Duodenal mucosa (tissue), 2 donors: ENCODE measurements at regions not wholly inside any gene's neighbourhood (a gene's known extent, or its start where the extent isn't known, plus 50 kb on each side); places are given as distances from the start of the nearest gene placed in this dataset.

Experiments
- H3K27ac ChIP-seq: one replicate; pipeline ENCODE4 v1.7.0; 2013; ENCODE audit warnings: low read depth, low read length
- H3K27me3 ChIP-seq, 2 donors: one replicate each; pipeline ENCODE4 v1.7.0; 2013; ENCODE audit warnings: low read length in 2 of 2, control low read depth in 1 of 2; ENCODE audit not compliant: insufficient read depth in 2 of 2, control insufficient read depth in 1 of 2
- H3K36me3 ChIP-seq, 2 donors: one replicate each; pipeline ENCODE4 v1.7.0; 2013; ENCODE audit warnings: low read length in 2 of 2, control low read depth in 1 of 2; ENCODE audit not compliant: insufficient read depth in 2 of 2, control insufficient read depth in 1 of 2
- H3K4me1 ChIP-seq, 2 donors: one replicate each; pipeline ENCODE4 v1.7.0; 2013; ENCODE audit warnings: low read length in 2 of 2, control low read depth in 1 of 2; ENCODE audit not compliant: insufficient read depth in 2 of 2, control insufficient read depth in 1 of 2
- H3K4me3 ChIP-seq, 2 donors: one replicate each; pipeline ENCODE4 v1.7.0; 2013; ENCODE audit warnings: low read length in 2 of 2, low read depth in 1 of 2
- H3K9ac ChIP-seq, 2 donors: one replicate each; pipeline ENCODE4 v1.7.0; 2013; ENCODE audit warnings: low read length in 2 of 2, low read depth in 1 of 2
- H3K9me3 ChIP-seq, 2 donors: one replicate each; pipeline ENCODE4 v1.7.0; 2013; ENCODE audit warnings: low read length in 2 of 2, control low read depth in 1 of 2; ENCODE audit not compliant: control insufficient read depth in 1 of 2

- Histone ChIP-seq H3K9ac (no peak overlapping the region), H3K9me3 (no peaks in the 10 kb centered on the region), H3K27me3 (no peaks in the 10 kb centered on the region), H3K4me3 (no peak overlapping the region), H3K27ac (no peak overlapping the region), H3K36me3 (no peaks in the 10 kb centered on the region), H3K4me1 (no peaks in the 10 kb centered on the region)
Observed at GRCh38 chr2:241948901-241949735, 79.6 kb downstream of the RTP5 start.

GRCh38 chr2:241949736-241950412, 80.3 kb downstream of the RTP5 start:
- H3K36me3 ChIP-seq, result no peaks in the 10 kb centered on the region
- no peaks in the 10 kb centered on the region for H3K4me1 ChIP-seq
- H3K27ac ChIP-seq, result no peak overlapping the region
- H3K27me3 ChIP-seq, result no peaks in the 10 kb centered on the region
- no peak overlapping the region for H3K4me3 ChIP-seq
- H3K9ac ChIP-seq, result no peak overlapping the region
- H3K9me3 ChIP-seq, result no peaks in the 10 kb centered on the region

DNA sequence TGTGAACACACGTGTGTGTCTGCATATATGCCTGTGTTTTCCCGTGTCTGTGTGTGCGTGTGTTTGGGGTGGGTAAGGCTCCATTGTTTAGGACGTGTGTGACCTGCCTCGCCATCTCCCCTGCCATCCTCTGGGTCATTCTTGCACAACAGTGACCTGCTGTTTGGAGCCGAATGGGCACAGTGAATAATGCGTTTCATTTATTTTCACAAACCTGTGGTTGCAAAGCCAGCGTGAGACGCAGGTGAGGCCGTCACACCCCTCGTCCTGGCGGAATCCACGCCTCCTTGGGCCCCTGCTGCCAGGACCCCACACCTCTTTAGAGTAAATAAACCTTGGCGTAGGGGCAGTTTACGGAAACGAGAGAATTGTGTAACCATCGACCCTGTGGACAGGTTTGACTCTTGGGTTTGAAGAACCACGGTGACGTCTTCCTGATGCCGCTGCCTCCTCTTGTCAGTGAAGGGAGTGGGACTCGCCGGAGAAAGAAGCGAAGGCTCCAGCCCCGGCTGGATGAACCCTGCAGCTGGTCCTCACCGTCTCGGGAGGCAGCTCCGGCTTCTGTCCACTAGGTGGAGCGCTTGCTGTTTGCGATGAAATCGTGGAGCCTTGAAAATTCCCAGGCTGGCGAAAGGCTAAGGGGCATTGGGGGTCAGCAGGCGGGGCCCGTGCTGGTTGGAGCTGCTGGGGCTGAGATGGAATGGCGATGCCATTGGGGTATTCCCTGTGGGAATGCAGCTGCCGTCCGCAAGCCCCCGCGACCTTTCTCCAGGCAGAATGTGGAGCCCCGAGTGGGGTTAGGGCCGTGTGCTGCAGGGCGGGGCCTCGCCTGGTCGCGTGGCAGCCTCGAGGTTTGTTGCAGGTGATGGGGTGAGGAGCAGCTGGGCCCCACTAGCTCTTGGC, 81.1 kb downstream of the RTP5 start:
- H3K4me1 ChIP-seq, result no peaks in the 10 kb centered on the region
- H3K36me3 ChIP-seq, result no peaks in the 10 kb centered on the region
- no peak overlapping the region for H3K27ac ChIP-seq
- H3K4me3 ChIP-seq, result no peak overlapping the region
- H3K27me3 ChIP-seq, result no peaks in the 10 kb centered on the region
- no peak overlapping the region for H3K9ac ChIP-seq
- no peaks in the 10 kb centered on the region for H3K9me3 ChIP-seq

DNA sequence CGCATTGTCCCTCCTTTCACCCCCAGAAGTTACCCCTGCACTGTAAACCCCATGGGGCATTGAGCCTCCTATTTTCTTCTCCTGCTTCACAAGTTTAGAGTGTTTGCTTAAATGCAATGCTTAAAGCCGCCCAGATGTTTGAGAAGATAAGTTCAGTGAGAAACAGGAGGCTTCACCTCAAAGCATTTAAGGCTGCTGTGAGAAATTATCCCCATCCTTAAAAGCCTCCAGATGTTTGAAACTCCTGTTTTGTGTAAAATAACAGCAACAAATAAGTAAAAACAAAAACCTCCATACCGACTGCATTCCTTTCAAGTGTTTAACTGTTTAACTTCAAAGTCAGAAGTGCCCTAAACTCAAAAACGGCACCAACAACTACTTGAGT, 81.8 kb downstream of the RTP5 start:
- no peak overlapping the region for H3K27ac ChIP-seq

GRCh38 chr2:241951920-241952319, 82.4 kb downstream of the RTP5 start:
- Histone ChIP-seq H3K27me3 (no peaks in the 10 kb centered on the region), H3K4me3 (no peak overlapping the region), H3K9me3 (no peaks in the 10 kb centered on the region), H3K36me3 (no peaks in the 10 kb centered on the region), H3K27ac (no peak overlapping the region), H3K4me1 (no peaks in the 10 kb centered on the region), H3K9ac (no peak overlapping the region)

More for the DNA sequence above, 81.8 kb downstream of the RTP5 start:
- no peaks in the 10 kb centered on the region for H3K4me1 ChIP-seq
- no peaks in the 10 kb centered on the region for H3K9me3 ChIP-seq
- no peaks in the 10 kb centered on the region for H3K36me3 ChIP-seq
- H3K4me3 ChIP-seq, result no peak overlapping the region
- no peak overlapping the region for H3K9ac ChIP-seq
- H3K27me3 ChIP-seq, result no peaks in the 10 kb centered on the region

- Histone ChIP-seq H3K9me3 (no peaks in the 10 kb centered on the region), H3K9ac (no peak overlapping the region), H3K4me3 (no peak overlapping the region), H3K36me3 (no peaks in the 10 kb centered on the region), H3K27ac (no peak overlapping the region), H3K4me1 (no peaks in the 10 kb centered on the region), H3K27me3 (no peaks in the 10 kb centered on the region)
Observed at GRCh38 chr2:241952816-241953215, 83.3 kb downstream of the RTP5 start.

- Histone ChIP-seq H3K27ac (no peak overlapping the region), H3K9ac (no peak overlapping the region), H3K36me3 (no peaks in the 10 kb centered on the region), H3K27me3 (no peaks in the 10 kb centered on the region), H3K4me3 (no peak overlapping the region), H3K9me3 (no peaks in the 10 kb centered on the region), H3K4me1 (no peaks in the 10 kb centered on the region)
Observed at GRCh38 chr2:241953324-241953928, 83.9 kb downstream of the RTP5 start.

DNA sequence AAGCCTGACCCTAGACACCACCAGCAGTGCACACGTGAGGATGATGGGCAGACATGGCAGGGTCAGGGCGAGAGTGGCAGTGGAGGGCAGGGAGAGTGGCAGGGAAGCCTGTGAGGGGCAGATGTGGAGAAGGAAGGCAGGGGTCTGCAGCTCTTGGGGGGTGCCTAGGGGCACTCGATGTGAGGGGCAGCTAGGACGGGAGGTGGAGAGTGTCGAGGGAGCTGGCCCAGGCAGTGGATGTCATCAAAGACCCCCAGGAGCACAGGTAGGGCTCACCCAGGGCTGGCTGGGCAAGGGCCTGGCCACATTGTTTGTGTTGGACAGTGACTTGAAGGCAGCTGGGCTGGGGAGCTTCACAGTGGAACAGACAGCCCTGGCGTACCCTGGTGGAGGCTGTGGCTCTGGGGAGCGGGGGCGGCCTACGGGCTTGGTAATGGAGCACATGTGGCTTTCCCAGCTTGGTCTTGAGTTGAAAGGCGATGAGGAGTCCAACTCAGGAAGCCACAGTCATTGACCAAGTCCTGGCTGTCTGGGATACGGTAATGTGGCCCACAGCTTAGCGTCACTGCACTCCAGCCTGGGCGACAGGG, 87.1 kb downstream of the RTP5 start:
- no peaks in the 10 kb centered on the region for H3K27me3 ChIP-seq
- no peak overlapping the region for H3K27ac ChIP-seq
- H3K4me1 ChIP-seq, result no peaks in the 10 kb centered on the region
- H3K9me3 ChIP-seq, result no peaks in the 10 kb centered on the region
- H3K36me3 ChIP-seq, result no peaks in the 10 kb centered on the region
- H3K4me3 ChIP-seq, result no peak overlapping the region
- no peak overlapping the region for H3K9ac ChIP-seq

GRCh38 chr2:241957276-241957675, 87.7 kb downstream of the RTP5 start:
- Histone ChIP-seq H3K4me3 (no peak overlapping the region), H3K27me3 (no peaks in the 10 kb centered on the region), H3K9ac (no peak overlapping the region), H3K9me3 (no peaks in the 10 kb centered on the region), H3K27ac (no peak overlapping the region), H3K4me1 (no peaks in the 10 kb centered on the region), H3K36me3 (no peaks in the 10 kb centered on the region)
